GM13977 (cell line): ENCODE measurements at regions not wholly inside any gene's neighbourhood (a gene's known extent, or its start where the extent isn't known, plus 50 kb on each side); places are given as distances from the start of the nearest gene placed in this dataset.

Experiments used
- DNase-seq: peaks from one replicate; pipeline ENCODE4 v3.0.0; 2012; ENCODE audit warnings: low spot score
- CTCF ChIP-seq: IDR thresholded peaks from 2 replicates; pipeline ENCODE4 v1.5.1; 2012; ENCODE audit warnings: mild to moderate bottlenecking, control low read depth; ENCODE audit not compliant: insufficient read depth; ENCODE audit errors: extremely low read depth, missing control alignments
- in situ Hi-C: fragments of 300-500 bp; cut with MboI; formaldehyde crosslinking; loops from one replicate; pipeline ENCODE4 v1.12.0; 2022; ENCODE audit warnings: low sequenced_read_pairs, low pct_unique_long_range_greater_than_20kb, mixed read lengths, inconsistent platforms; ENCODE audit not compliant: unreplicated experiment

GRCh38 chr17:6245301-6246177 lies 175.4 kb downstream of the WSCD1 start:
- DNase-seq = no peak
- in situ Hi-C loops = no loop called here
- no peak for TF ChIP-seq CTCF

DNA sequence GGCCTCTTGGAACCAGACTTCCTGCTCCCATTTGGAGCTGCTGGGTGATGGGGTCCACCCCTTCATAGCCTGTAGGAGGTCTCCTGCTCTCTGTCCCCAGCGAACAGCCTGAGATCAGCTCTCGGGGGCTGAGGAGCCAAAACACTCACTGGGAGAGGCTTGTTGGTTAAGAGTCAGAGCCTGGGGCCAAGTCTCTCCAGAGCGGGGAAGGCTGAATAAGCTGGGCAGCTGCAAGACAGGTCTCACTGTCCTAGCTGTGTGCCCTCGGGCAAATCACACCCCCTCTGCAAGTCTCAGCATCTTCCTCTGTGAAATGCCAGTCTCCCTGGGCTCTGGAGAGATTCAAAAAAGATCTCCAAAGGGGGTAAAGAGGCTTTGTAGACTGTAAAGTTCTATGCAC lies 174.6 kb downstream of the WSCD1 start:
- in situ Hi-C loops = no loop called here
- TF ChIP-seq CTCF = no peak
- no peak for DNase-seq

DNA sequence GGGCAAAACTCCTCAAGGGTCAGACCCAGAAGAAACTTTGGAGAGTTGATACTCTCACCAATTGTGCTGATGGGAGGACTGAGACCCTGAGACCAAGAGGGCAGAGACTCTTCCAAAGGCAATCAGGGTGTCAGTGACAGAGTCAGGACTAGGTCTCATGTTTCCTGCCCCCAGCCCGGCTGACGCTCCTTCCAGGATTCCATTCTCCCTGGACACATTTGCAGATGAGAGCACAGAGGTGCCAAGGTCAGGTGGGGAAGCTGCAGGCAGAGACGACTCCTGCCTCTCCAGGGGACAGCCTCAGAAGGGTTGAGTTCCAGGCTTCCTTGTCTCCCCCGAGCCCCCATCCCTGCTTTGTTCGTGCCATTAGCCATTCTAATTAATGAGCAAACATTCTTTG lies 174.1 kb downstream of the WSCD1 start:
- no peak for TF ChIP-seq CTCF
- in situ Hi-C loops = no loop called here
- no peak for DNase-seq

DNA sequence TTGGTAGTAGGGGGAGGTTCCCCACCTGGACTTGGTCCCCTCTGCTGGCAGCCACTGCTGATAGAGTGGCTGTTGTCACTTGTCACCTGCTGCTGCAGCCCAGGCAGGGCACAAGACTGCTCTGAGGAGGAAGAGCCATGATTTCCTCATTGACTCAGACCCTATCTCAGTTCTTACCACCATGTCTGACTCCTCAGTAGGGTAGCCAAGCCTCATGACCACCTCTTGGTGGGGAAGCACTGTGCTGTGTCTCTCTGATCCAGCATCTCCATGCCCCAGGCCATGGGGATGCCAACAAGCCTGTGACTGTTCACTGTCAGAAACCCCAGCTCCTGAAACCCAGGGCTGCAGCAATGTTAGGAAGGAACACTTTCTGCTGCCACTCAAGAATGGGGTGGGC lies 173.0 kb downstream of the WSCD1 start:
- in situ Hi-C loops = no loop called here
- DNase-seq = no peak
- TF ChIP-seq CTCF = no peak

DNA sequence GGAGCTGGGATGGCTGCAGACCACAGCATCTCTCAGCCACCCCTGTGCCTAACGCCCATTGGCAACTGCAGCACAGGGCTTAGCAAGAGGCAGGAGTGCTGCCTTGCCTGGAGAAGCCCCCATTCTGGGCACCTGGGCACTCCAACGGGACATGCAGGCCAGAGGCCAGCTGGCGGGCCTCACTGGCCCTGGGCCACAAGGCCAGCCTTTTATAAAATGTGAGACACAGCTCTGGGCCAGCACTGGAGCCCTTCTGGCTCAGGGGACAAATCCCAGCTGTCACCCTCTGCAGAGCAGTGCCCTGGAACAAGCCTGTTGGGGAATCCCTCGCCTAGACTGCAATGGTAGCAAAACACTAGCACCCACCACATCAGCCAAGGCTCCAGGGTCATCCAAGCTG lies 171.8 kb downstream of the WSCD1 start:
- no peak for DNase-seq
- TF ChIP-seq CTCF = no peak
- in situ Hi-C loops = no loop called here

GRCh38 chr17:6241381-6241780 lies 171.2 kb downstream of the WSCD1 start:
- no peak for DNase-seq
- no peak for TF ChIP-seq CTCF
- in situ Hi-C loops = no loop called here

- no peak for DNase-seq
- in situ Hi-C loops = no loop called here
These were observed 170.4 kb downstream of the WSCD1 start for GRCh38 chr17:6240601-6241000.

More at GRCh38 chr17:6240601-6241000, 170.4 kb downstream of the WSCD1 start:
- TF ChIP-seq CTCF = no peak
